ENCODE measurements at regions not wholly inside any gene's neighbourhood (a gene's known extent, or its start where the extent isn't known, plus 50 kb on each side); places are given as distances from the start of the nearest gene placed in this dataset.
"Not testable (repeated sequence)": the region's sequence is repeated elsewhere in the genome, so short reads cannot be mapped to it uniquely, and the experiment has no call there.

GRCh38 chr3:177692304-177692975, 495.2 kb upstream of the TBL1XR1 start:
- Histone ChIP-seq H3K36me3 (ENCODE audit: insufficient read depth, low read depth, low read length) (no peaks in the 10 kb centered on the region), H3K9ac (ENCODE audit: low read depth, low read length) (no peak overlapping the region), H3K4me3 (ENCODE audit: low read length) (no peak overlapping the region)

DNA sequence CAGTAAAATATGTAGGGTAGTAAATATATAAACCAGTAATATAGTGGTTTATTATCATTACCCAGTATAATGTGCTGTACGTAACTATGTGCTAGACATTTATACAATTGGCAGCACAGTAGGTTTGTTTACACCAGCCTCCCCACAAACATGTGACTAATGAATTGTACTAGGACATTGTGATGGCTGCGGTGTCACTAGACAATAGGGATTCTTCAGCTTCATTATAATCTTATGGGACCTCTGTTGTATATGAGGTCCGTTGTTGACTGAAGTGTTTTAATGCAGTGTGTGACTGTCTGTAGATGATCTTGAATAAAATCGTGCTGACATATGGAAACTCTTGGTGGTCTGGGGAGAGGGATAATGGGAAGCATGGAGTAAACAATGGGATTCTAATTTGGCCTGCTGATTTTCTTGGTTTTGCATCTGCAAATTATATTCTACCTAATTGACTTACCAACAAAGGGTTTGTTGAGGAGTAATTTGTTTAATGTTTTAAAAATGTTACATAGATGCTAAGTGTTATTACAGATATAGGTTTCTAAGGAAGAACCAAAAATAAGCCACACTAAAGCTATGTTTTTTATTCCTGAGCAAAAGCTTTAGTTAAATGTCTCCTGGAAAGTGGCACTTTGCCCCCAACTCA, 496.5 kb upstream of the TBL1XR1 start:
- no peaks in the 10 kb centered on the region for H3K27me3 ChIP-seq (ENCODE audit: insufficient read depth, low read length)
- no peak overlapping the region for H3K4me3 ChIP-seq (ENCODE audit: low read length)
- H3K9me3 ChIP-seq (ENCODE audit: insufficient read depth, low read depth, low read length), result no peaks in the 10 kb centered on the region
- no peak overlapping the region for H3K9ac ChIP-seq (ENCODE audit: low read depth, low read length)
- H3K4me1 ChIP-seq (ENCODE audit: insufficient read depth, low read length), result peaks cover 10% of the 10 kb centered on the region; the same call in 1 of the 2 replicates
- H3K36me3 ChIP-seq (ENCODE audit: insufficient read depth, low read depth, low read length), result no peaks in the 10 kb centered on the region
- H3K27ac ChIP-seq (ENCODE audit: low read length), result no peak overlapping the region

More at GRCh38 chr3:177692304-177692975, 495.2 kb upstream of the TBL1XR1 start:
- Histone ChIP-seq H3K27me3 (ENCODE audit: insufficient read depth, low read length) (no peaks in the 10 kb centered on the region), H3K9me3 (ENCODE audit: insufficient read depth, low read depth, low read length) (no peaks in the 10 kb centered on the region), H3K4me1 (ENCODE audit: insufficient read depth, low read length) (peaks cover 10% of the 10 kb centered on the region; the same call in 1 of the 2 replicates), H3K27ac (ENCODE audit: low read length) (no peak overlapping the region)

DNA sequence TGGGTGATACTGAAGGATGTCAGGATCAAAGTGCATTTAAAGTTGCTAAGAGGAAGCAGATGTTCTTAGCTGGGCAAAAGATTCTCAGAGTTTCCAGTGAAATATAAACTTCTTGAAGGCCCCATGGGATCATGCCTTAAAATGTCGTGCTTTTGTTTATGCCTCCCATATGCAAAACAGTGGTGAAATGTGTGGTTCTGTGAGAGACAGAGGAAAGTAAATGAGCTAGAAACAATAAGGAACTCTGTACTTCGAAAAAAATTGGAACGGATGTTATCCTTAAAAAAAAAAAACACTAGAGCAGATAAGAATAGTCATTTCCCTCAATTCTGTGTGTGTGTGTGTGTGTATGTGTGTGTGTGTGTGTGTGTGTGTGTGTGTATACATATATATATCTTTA, 497.0 kb upstream of the TBL1XR1 start:
- H3K27me3 ChIP-seq (ENCODE audit: insufficient read depth, low read length), result no peaks in the 10 kb centered on the region
- no peak overlapping the region for H3K27ac ChIP-seq (ENCODE audit: low read length)
- peaks cover 10% of the 10 kb centered on the region; the same call in 1 of the 2 replicates for H3K4me1 ChIP-seq (ENCODE audit: insufficient read depth, low read length)
- H3K4me3 ChIP-seq (ENCODE audit: low read length), result no peak overlapping the region
- H3K9ac ChIP-seq (ENCODE audit: low read depth, low read length), result no peak overlapping the region
- H3K36me3 ChIP-seq (ENCODE audit: insufficient read depth, low read depth, low read length), result no peaks in the 10 kb centered on the region
- H3K9me3 ChIP-seq (ENCODE audit: insufficient read depth, low read depth, low read length), result no peaks in the 10 kb centered on the region

DNA sequence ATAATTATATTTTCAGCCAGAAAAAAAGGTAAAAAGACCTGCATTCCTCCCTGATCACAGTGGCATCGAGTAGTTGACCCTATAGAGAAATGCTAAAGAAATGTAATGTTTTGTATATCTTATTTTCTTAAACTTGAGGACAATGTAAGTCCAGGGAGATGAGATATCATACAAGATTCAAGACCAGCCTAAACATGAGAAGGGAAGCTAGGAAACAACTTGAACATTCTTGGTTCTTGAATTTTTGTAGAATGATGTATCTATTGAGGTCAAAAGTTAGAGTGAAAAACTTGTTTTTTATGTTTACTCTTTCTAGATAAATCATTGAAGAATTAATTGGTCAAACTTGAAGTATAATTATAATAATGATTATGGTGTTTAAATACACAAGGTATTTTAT, 497.7 kb upstream of the TBL1XR1 start:
- Histone ChIP-seq H3K27me3 (ENCODE audit: insufficient read depth, low read length) (no peaks in the 10 kb centered on the region), H3K9ac (ENCODE audit: low read depth, low read length) (no peak overlapping the region), H3K27ac (ENCODE audit: low read length) (no peak overlapping the region), H3K4me1 (ENCODE audit: insufficient read depth, low read length) (peaks cover 10% of the 10 kb centered on the region; the same call in 1 of the 2 replicates), H3K4me3 (ENCODE audit: low read length) (no peak overlapping the region), H3K36me3 (ENCODE audit: insufficient read depth, low read depth, low read length) (no peaks in the 10 kb centered on the region), H3K9me3 (ENCODE audit: insufficient read depth, low read depth, low read length) (no peaks in the 10 kb centered on the region)

DNA sequence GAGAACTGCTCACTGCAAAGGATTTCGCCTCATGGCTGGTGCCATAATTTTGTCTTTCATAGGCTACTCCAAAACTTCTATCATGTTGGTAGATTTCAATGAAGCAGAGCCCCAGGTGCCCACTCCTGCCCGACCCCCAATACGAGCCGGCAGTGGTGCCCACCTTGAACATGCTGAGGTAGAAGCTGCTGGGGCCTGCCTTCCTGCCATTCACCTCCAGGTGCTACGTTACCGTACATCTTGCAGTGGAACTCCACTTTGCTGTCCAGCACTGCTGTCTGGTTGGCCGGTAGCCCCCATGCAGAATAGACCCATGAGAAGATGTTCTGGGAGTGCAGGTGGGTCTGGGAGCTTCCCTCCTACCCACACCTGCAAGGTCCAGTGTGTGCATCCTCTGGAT, 502.8 kb upstream of the TBL1XR1 start:
- no peaks in the 10 kb centered on the region for H3K27me3 ChIP-seq (ENCODE audit: insufficient read depth, low read length)
- no peaks in the 10 kb centered on the region for H3K36me3 ChIP-seq (ENCODE audit: insufficient read depth, low read depth, low read length)
- no peak overlapping the region for H3K4me3 ChIP-seq (ENCODE audit: low read length)
- H3K9ac ChIP-seq (ENCODE audit: low read depth, low read length), result no peak overlapping the region
- no peaks in the 10 kb centered on the region for H3K9me3 ChIP-seq (ENCODE audit: insufficient read depth, low read depth, low read length)
- no peaks in the 10 kb centered on the region for H3K4me1 ChIP-seq (ENCODE audit: insufficient read depth, low read length)
- no peak overlapping the region for H3K27ac ChIP-seq (ENCODE audit: low read length)

DNA sequence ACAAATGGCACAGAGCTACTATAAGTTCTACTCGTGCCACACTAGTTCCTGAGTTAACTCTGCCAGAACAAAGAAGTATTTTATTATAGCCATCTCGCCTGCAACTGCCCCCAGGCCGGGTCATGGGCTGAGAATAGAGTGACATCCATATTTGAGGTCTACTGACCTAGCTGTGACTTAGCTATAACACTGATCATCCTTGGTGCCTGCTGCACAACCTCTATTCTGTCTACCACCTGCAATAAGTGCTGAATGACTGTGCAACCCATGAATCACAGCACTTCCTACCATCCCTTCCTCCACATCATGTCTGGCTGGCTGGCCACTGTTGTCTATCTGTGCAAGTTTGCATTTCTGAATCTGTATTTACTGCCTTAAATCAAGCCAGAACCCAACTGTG, 506.5 kb upstream of the TBL1XR1 start:
- Histone ChIP-seq H3K4me1 (ENCODE audit: insufficient read depth, low read length) (no peaks in the 10 kb centered on the region), H3K9me3 (ENCODE audit: insufficient read depth, low read depth, low read length) (no peaks in the 10 kb centered on the region), H3K27ac (ENCODE audit: low read length) (no peak overlapping the region), H3K4me3 (ENCODE audit: low read length) (no peak overlapping the region), H3K27me3 (ENCODE audit: insufficient read depth, low read length) (no peaks in the 10 kb centered on the region), H3K36me3 (ENCODE audit: insufficient read depth, low read depth, low read length) (no peaks in the 10 kb centered on the region), H3K9ac (ENCODE audit: low read depth, low read length) (no peak overlapping the region)

GRCh38 chr3:177705976-177706823, 508.9 kb upstream of the TBL1XR1 start:
- H3K27ac ChIP-seq (ENCODE audit: low read length), result no peak overlapping the region
- no peak overlapping the region for H3K9ac ChIP-seq (ENCODE audit: low read depth, low read length)
- no peaks in the 10 kb centered on the region for H3K27me3 ChIP-seq (ENCODE audit: insufficient read depth, low read length)
- H3K36me3 ChIP-seq (ENCODE audit: insufficient read depth, low read depth, low read length), result no peaks in the 10 kb centered on the region
- no peak overlapping the region for H3K4me3 ChIP-seq (ENCODE audit: low read length)
- H3K4me1 ChIP-seq (ENCODE audit: insufficient read depth, low read length), result no peaks in the 10 kb centered on the region
- H3K9me3 ChIP-seq (ENCODE audit: insufficient read depth, low read depth, low read length), result no peaks in the 10 kb centered on the region

DNA sequence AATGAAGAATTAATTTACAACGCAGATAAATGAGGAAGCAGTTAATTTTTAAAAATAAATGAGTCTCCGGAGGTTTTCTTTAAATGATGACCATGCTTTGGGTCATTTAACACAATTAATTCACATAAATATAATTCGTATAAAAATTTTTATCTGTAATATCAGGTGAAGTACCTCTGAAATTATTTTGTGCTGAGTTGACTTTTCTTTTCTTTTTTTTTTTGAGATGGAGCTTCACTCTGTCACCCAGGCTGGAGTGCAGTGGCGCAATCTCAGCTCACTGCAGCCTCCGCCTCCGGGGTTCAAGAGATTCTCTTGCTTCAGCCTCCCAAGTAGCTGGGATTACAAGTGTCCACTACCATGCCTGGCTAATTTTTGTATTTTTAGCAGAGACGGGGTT, 512.2 kb upstream of the TBL1XR1 start:
- not testable (repeated sequence) for H3K9me3 ChIP-seq (ENCODE audit: insufficient read depth, low read depth, low read length); H3K36me3 ChIP-seq (ENCODE audit: insufficient read depth, low read depth, low read length); H3K27me3 ChIP-seq (ENCODE audit: insufficient read depth, low read length); H3K4me3 ChIP-seq (ENCODE audit: low read length); H3K27ac ChIP-seq (ENCODE audit: low read length); H3K4me1 ChIP-seq (ENCODE audit: insufficient read depth, low read length); H3K9ac ChIP-seq (ENCODE audit: low read depth, low read length)

DNA sequence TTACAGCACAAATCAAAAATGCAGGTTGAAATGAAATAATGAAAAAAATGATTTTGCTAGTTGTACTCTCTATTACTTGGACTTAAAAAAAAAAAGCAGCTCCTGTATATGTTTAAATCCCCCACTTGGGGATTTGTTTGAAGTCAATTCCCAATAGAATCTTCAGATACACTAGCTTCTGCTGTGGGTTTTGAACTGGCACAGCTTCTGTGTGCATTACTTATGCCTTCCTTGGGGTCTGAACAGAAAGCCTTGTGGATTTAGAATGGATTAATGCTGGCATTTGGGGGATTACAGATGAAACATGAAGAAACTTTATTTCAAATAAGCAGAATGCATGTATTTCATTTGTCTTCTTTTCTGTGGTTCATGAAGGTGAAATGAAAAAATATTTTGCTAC, 513.2 kb upstream of the TBL1XR1 start:
- no peak overlapping the region for H3K4me3 ChIP-seq (ENCODE audit: low read length)
- H3K4me1 ChIP-seq (ENCODE audit: insufficient read depth, low read length), result peaks cover 8% of the 10 kb centered on the region; the same call in 1 of the 2 replicates
- no peaks in the 10 kb centered on the region for H3K9me3 ChIP-seq (ENCODE audit: insufficient read depth, low read depth, low read length)
- H3K27me3 ChIP-seq (ENCODE audit: insufficient read depth, low read length), result no peaks in the 10 kb centered on the region
- no peaks in the 10 kb centered on the region for H3K36me3 ChIP-seq (ENCODE audit: insufficient read depth, low read depth, low read length)
- H3K27ac ChIP-seq (ENCODE audit: low read length), result no peak overlapping the region
- no peak overlapping the region for H3K9ac ChIP-seq (ENCODE audit: low read depth, low read length)

DNA sequence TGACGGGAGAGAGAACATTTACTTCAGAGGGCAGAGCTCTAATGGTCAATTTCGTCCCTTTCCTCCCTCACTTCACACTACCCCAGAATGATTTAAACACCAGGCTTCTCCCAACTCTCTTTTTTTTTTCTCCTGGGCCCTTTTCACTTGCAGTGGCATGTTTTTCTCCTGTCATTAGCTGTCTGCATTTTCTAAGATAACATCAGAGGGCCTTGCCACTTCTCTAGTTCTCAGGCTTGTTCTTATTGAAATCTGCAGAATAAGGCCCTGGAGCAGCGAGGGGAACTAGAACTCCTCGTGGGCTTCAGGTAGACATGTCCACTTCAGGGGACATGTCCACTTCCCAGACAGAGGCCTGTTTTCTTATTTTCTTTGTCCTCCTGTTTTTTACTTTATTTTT, 514.4 kb upstream of the TBL1XR1 start:
- Histone ChIP-seq H3K4me1 (ENCODE audit: insufficient read depth, low read length) (peaks cover 8% of the 10 kb centered on the region; the same call in 1 of the 2 replicates), H3K4me3 (ENCODE audit: low read length) (no peak overlapping the region), H3K9me3 (ENCODE audit: insufficient read depth, low read depth, low read length) (no peaks in the 10 kb centered on the region), H3K27ac (ENCODE audit: low read length) (no peak overlapping the region), H3K27me3 (ENCODE audit: insufficient read depth, low read length) (no peaks in the 10 kb centered on the region), H3K9ac (ENCODE audit: low read depth, low read length) (no peak overlapping the region), H3K36me3 (ENCODE audit: insufficient read depth, low read depth, low read length) (no peaks in the 10 kb centered on the region)

GRCh38 chr3:177713928-177714900, 516.9 kb upstream of the TBL1XR1 start:
- Histone ChIP-seq H3K27me3 (ENCODE audit: insufficient read depth, low read length) (no peaks in the 10 kb centered on the region), H3K27ac (ENCODE audit: low read length) (no peak overlapping the region), H3K9ac (ENCODE audit: low read depth, low read length) (no peak overlapping the region), H3K4me1 (ENCODE audit: insufficient read depth, low read length) (peaks cover 8% of the 10 kb centered on the region; the same call in 1 of the 2 replicates), H3K36me3 (ENCODE audit: insufficient read depth, low read depth, low read length) (no peaks in the 10 kb centered on the region), H3K9me3 (ENCODE audit: insufficient read depth, low read depth, low read length) (no peaks in the 10 kb centered on the region), H3K4me3 (ENCODE audit: low read length) (no peak overlapping the region)
